Astrocyte of the spinal cord (primary cell): ENCODE measurements at regions not wholly inside any gene's neighbourhood (a gene's known extent, or its start where the extent isn't known, plus 50 kb on each side); places are given as distances from the start of the nearest gene placed in this dataset.
"Not testable (repeated sequence)": the region's sequence is repeated elsewhere in the genome, so short reads cannot be mapped to it uniquely, and the experiment has no call there.

Experiments
- DNase-seq: peaks from one replicate; pipeline ENCODE4 v3.0.0; 2011; ENCODE audit warnings: low read depth, low spot score
- H3K4me3 ChIP-seq: 2 replicates; pipeline ENCODE4 v1.5.1; 2011; ENCODE audit warnings: low read depth, mild to moderate bottlenecking, low read length, moderate library complexity
- in situ Hi-C: cut with HindIII; loops from 2 replicates; pipeline ENCODE4 v1.10.0; 2017; ENCODE audit warnings: low sequenced_read_pairs
- TF ChIP-seq, protein P1 (sequence below): IDR thresholded peaks from 2 replicates; pipeline ENCODE4 v1.5.1; 2012; ENCODE audit warnings: low read depth, mild to moderate bottlenecking, low read length, inconsistent platforms

DNA sequence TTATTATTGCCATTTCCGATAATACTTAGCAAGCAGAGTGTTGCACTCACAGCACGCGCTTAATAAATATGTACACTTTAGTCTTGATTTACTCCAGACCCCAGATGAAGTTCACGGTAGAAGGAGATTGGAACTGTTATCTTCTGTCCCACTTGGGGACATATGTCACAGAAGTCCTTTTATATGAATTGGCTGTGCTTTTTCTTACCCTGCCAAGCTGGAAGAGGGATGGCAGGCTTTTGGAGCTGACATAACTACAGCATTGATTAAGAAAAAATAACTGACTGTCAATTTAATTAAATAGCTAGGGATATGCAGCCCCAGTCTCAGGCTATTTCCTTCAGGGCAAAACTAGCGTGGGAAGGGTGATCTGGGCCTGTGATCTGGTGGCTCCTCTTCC lies 182.2 kb downstream of the SH2D4B start:
- no peak overlapping the region for H3K4me3 ChIP-seq
- in situ Hi-C loops = no loop called here
- DNase-seq = no peak
- TF ChIP-seq, protein P1, sequence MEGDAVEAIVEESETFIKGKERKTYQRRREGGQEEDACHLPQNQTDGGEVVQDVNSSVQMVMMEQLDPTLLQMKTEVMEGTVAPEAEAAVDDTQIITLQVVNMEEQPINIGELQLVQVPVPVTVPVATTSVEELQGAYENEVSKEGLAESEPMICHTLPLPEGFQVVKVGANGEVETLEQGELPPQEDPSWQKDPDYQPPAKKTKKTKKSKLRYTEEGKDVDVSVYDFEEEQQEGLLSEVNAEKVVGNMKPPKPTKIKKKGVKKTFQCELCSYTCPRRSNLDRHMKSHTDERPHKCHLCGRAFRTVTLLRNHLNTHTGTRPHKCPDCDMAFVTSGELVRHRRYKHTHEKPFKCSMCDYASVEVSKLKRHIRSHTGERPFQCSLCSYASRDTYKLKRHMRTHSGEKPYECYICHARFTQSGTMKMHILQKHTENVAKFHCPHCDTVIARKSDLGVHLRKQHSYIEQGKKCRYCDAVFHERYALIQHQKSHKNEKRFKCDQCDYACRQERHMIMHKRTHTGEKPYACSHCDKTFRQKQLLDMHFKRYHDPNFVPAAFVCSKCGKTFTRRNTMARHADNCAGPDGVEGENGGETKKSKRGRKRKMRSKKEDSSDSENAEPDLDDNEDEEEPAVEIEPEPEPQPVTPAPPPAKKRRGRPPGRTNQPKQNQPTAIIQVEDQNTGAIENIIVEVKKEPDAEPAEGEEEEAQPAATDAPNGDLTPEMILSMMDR = no peak

DNA sequence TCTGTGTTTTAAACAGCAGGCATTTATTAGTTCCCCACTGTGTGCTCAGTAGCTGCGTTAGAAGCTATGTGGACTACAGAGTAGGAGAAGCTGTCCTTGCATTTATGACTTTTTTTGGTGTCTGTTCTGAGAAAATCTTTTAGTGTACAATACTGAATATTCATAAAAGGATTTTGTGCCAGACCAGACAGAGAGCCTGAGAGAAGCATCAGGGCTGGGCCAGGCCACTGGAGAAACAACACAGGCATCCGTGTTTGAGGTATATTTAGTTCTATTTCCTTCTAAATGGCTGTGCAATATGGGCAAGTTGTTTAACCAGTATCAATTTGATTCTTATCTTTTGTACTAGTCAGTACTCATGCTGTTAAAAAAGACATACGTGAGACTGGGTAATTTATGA lies 182.8 kb downstream of the SH2D4B start:
- no peak for DNase-seq
- in situ Hi-C loops = no loop called here

DNA sequence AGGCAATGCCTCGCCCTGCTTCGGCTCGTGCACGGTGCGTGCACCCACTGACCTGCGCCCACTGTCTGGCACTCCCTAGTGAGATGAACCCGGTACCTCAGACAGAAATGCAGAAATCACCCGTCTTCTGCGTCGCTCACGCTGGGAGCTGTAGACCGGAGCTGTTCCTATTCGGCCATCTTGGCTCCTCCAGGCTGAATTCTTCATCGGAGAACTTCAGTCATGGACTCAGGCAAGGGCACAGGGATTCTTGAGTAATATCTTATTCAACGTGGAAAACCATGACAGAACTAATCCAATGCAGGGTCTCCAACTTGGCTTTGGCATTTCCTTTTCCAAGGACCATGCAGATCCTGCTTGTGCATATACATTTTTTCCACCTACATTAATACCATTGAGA lies 190.7 kb downstream of the SH2D4B start:
- in situ Hi-C loops, H3K4me3 ChIP-seq: not testable (repeated sequence)

More for the DNA sequence above, 182.8 kb downstream of the SH2D4B start:
- H3K4me3 ChIP-seq = no peak overlapping the region
- TF ChIP-seq, protein P1 = no peak

DNA sequence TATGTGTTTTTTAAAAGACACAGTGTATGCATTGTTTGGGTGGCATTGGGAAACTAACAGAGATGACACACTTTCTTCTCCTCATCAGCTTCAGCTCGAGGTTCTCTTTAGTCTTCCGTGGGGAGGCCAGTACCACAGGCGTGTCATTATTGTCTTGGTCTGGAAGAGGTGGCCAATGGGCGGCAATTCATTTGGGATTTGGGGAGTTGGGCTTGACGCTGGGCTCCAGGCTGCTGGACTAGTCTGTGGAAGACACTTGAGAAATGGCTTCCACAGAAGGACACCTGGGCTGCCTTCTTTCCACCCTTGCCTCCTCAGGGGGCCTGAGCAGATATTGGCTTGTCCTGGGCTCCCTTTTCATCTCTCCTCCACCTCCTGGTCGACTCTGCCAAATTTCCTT lies 192.2 kb downstream of the SH2D4B start:
- in situ Hi-C loops = no loop called here
- TF ChIP-seq, protein P1 = no peak
- no peak overlapping the region for H3K4me3 ChIP-seq
- no peak for DNase-seq

More for the DNA sequence above, 190.7 kb downstream of the SH2D4B start:
- DNase-seq = not testable (repeated sequence)

DNA sequence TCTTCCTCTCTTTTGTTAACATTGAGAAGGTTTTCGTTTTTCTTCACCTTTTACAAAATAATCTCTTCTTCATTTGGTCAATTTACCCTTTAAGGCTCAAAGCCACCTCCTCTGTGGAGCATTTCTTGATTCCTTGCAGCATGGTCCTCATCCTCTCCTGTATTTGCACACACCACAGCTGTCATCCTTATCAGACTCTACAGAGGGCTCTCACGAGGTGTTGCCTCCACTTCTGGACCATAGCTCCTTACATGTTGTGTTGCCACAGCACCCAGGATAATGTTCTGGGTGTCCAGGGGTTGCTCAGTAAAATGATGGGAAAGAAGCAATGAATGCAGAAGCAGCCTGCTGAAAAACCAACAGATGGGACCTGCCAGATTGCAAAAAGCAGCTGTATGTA lies 192.8 kb downstream of the SH2D4B start:
- TF ChIP-seq, protein P1 = no peak
- no peak overlapping the region for H3K4me3 ChIP-seq
- in situ Hi-C loops = no loop called here
- no peak for DNase-seq

DNA sequence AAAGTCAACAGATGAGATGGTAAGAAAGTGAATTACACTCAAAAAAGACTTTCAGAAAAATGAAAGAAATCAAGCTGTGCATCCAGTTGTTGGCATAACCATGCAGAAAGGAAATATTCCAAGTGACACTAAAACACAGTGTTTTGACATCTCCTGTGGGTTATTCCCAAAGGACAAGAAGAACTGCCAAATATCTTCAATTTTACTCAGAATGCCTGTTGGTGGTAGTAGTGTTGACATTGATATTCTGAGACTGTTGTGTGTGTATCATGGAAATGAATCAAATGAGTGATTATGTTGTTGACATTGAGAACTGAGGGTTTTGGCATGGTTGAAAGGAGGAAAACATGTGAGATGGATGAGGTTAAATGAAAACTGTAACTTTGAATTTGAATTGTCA lies 196.9 kb downstream of the SH2D4B start:
- in situ Hi-C loops = no loop called here
- TF ChIP-seq, protein P1 = no peak
- no peak overlapping the region for H3K4me3 ChIP-seq
- no peak for DNase-seq

DNA sequence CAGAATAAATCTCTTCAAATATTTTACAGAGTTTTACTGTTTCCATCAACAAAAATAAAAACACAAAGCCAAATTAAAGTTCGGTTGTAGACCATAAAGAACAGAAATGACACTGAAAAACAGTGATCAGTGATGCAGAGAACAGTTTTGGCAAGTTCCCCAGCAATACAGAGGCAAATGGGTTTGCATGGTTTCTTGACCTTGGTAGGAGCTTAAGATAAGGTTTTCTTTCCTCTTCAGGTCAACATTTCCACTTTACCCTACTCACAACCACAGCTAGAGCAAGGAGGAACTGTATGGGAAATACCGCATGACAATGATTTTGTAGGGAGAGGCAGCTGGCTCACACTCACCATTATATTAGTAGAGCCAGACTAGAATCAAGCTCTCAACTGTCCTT lies 199.5 kb downstream of the SH2D4B start:
- TF ChIP-seq, protein P1 = no peak
- DNase-seq = no peak
- in situ Hi-C loops = no loop called here
- no peak overlapping the region for H3K4me3 ChIP-seq
